K562 (cell line): ENCODE measurements at regions not wholly inside any gene's neighbourhood (a gene's known extent, or its start where the extent isn't known, plus 50 kb on each side); places are given as distances from the start of the nearest gene placed in this dataset.

Experiments used
- ATAC-seq: fragments of 200-7000 bp; cut with Tn5 transposase; 3 replicates; pipeline ENCODE4 v1.9.1; 2020; ENCODE audit warnings: moderate library complexity
- BruUV-seq: library from RNA; stranded (reverse); fragments of 400-500 nt; replicated peaks from 2 replicates; lab custom pipeline; 2021; lab: Mats Ljungman, UMichigan
- CTCF ChIA-PET: fragments of 300-600 bp; formaldehyde crosslinking; extraction: SDS; loops from one replicate; lab custom pipeline; 2021; ENCODE audit warnings: low intra/inter-chr PET ratio; lab: Yijun Ruan, JAX
- POLR2A ChIA-PET: fragments of 300-600, 350-650 bp; sonication (Branson Sonifier 250); formaldehyde crosslinking; extraction: SDS; loops from one replicate; lab custom pipeline; 2021; ENCODE audit warnings: antibody characterized with exemption, inconsistent platforms; lab: Yijun Ruan, JAX
- DNase-seq, 4 experiments: peaks; one replicate each; pipeline versions ENCODE4 v3.0.0 to v3.0.0-alpha.2; 2011 to 2018; ENCODE audit warnings: low spot score in 3 of 4, mixed read lengths in 3 of 4; ENCODE audit errors: extremely low read depth in 1 of 4
- FAIRE-seq: peaks from 2 replicates; lab custom pipeline; 2011; peaks lifted over from hg19 to GRCh38; lab: Jason Lieb, UNC
- H2AFZ ChIP-seq: 2 replicates; pipeline ENCODE4 v1.6.0; 2011; ENCODE audit warnings: low read depth, low read length, control low read depth, inconsistent platforms
- H3K27ac ChIP-seq: fragments of 200-600 bp; 3 replicates; pipeline ENCODE4 v1.8.0; 2011; ENCODE audit warnings: low read depth, mild to moderate bottlenecking, control low read depth, inconsistent platforms, low read length, moderate library complexity, mixed read lengths; ENCODE audit errors: extremely low read depth
- H3K27me3 ChIP-seq, 2 experiments: fragments of 300-600 bp in 1 of 2; 2 replicates in 1 of 2; 3 replicates in 1 of 2; pipeline versions ENCODE4 v1.6.0 to v1.8.0; 2011; ENCODE audit warnings: inconsistent platforms in 2 of 2, low read length in 2 of 2, mild to moderate bottlenecking in 1 of 2, mixed read lengths in 1 of 2, moderate library complexity in 1 of 2; ENCODE audit not compliant: control insufficient read depth in 2 of 2, insufficient read depth in 2 of 2
- H3K36me3 ChIP-seq: fragments of 300-600 bp; 3 replicates; pipeline ENCODE4 v1.8.0; 2011; ENCODE audit warnings: mild to moderate bottlenecking, low read length, inconsistent platforms; ENCODE audit not compliant: control insufficient read depth, insufficient read depth
- H3K4me1 ChIP-seq, 2 experiments: fragments of 200-600 bp in 1 of 2; replicated peaks in 1 of 2; 2 replicates in 1 of 2; 3 replicates in 1 of 2; pipeline versions ENCODE4 v1.5.1 to v1.8.0; 2011; ENCODE audit warnings: inconsistent platforms in 2 of 2, low read length in 2 of 2, mild to moderate bottlenecking in 1 of 2, mixed read lengths in 1 of 2, moderate library complexity in 1 of 2; ENCODE audit not compliant: control insufficient read depth in 2 of 2, insufficient read depth in 2 of 2
- H3K4me2 ChIP-seq: 2 replicates; pipeline ENCODE4 v1.6.1; 2011; ENCODE audit warnings: low read length, control low read depth, inconsistent platforms, mixed read lengths; ENCODE audit not compliant: insufficient read depth
- H3K4me3 ChIP-seq: fragments of 200-600 bp; sonication (generic), shearing (Covaris generic); 2 replicates; pipeline ENCODE4 v1.5.1; 2016; ENCODE audit warnings: control low read depth, inconsistent platforms
- H3K79me2 ChIP-seq: fragments of 200-600 bp; 3 replicates; pipeline ENCODE4 v1.8.0; 2011; ENCODE audit warnings: low read length, inconsistent platforms; ENCODE audit not compliant: control insufficient read depth, insufficient read depth
- H3K9ac ChIP-seq, 2 experiments: 2 replicates each; pipeline versions ENCODE4 v1.6.0 to v1.6.1; 2011; ENCODE audit warnings: low read depth in 2 of 2, low read length in 2 of 2, control low read depth in 1 of 2, inconsistent platforms in 1 of 2, mild to moderate bottlenecking in 1 of 2, mixed read lengths in 1 of 2; ENCODE audit not compliant: insufficient read depth in 1 of 2
- H3K9me1 ChIP-seq: one replicate; pipeline ENCODE4 v1.6.0; 2011; ENCODE audit warnings: inconsistent platforms, mild to moderate bottlenecking, low read length, moderate library complexity; ENCODE audit not compliant: control insufficient read depth, insufficient read depth
- H3K9me3 ChIP-seq: replicated peaks from 2 replicates; pipeline ENCODE4 v1.5.1; 2011; ENCODE audit warnings: low read depth, low read length, inconsistent platforms; ENCODE audit not compliant: control insufficient read depth, insufficient read depth
- H4K20me1 ChIP-seq: replicated peaks from 2 replicates; pipeline ENCODE4 v1.6.1; 2011; ENCODE audit warnings: low read length, inconsistent platforms, mixed read lengths; ENCODE audit not compliant: control insufficient read depth, insufficient read depth
- MLX ChIP-seq, 2 experiments: fragments of 450-650 bp in 1 of 2; sonication (generic) in 1 of 2; formaldehyde crosslinking; conservative IDR thresholded peaks; 2 replicates each; pipeline versions ENCODE4 v1.4.0 to v1.8.1; 2020 to 2022; ENCODE audit warnings: mild to moderate bottlenecking in 1 of 2, missing genetic modification reagents in 1 of 2
- TCFL5 ChIP-seq: fragments of 250-450 bp; sonication (Bioruptor Pico); conservative IDR thresholded peaks from 2 replicates; pipeline ENCODE4 v1.6.1; 2021; ENCODE audit warnings: mild to moderate bottlenecking, moderate library complexity, matching md5 sums
- TFE3 ChIP-seq: fragments of 450-650 bp; formaldehyde crosslinking; IDR thresholded peaks from 2 replicates; pipeline ENCODE4 v1.4.0; 2020; ENCODE audit warnings: mild to moderate bottlenecking, mixed read lengths
- ZNF239 ChIP-seq: fragments of 250-450 bp; sonication (Bioruptor Pico); IDR thresholded peaks from 2 replicates; pipeline ENCODE4 v1.4.0; 2020; ENCODE audit warnings: mild to moderate bottlenecking
- ZNF316 ChIP-seq: fragments of 450-650 bp; IDR thresholded peaks from 2 replicates; pipeline ENCODE4 v1.6.1; 2016
- WGBS: fragments of 100-300 bp; shearing (Covaris generic); methylation state at CpG from one replicate; pipeline ENCODE4 v1.1.6; 2016; ENCODE audit warnings: low coverage, mixed read lengths; ENCODE audit not compliant: insufficient coverage; ENCODE audit errors: missing lambda C conversion rate; 5-methylcytosine and 5-hydroxymethylcytosine counted together
- in situ Hi-C: fragments of 300-500 bp; cut with MboI; formaldehyde crosslinking; loops from 4 replicates; pipeline ENCODE4 v1.15.0; 2018; ENCODE audit warnings: inconsistent platforms, mixed read lengths
- intact Hi-C: fragments of 100-400 bp; cut with micrococcal nuclease; formaldehyde crosslinking; loops from 2 replicates; pipeline ENCODE4 v1.14.2; 2022

GRCh38 chr22:27456696-27457503 lies 344.7 kb downstream of the MN1 start (continued):
- TF ChIP-seq MLX (CRISPR knock-in tag; conservative IDR thresholded peaks at IDR 0.05) (no peak), TFE3 (CRISPR knock-in tag) (no peak), TCFL5 (CRISPR knock-in tag) (no peak)

- H3K36me3 ChIP-seq = no peaks in the 10 kb centered on the region
- no peak overlapping the region for H3K4me3 ChIP-seq
- ATAC-seq (no peak), FAIRE-seq (no peak), DNase-seq (no peak)
- WGBS = 0% methylated on average over 3 of the region's 3 CpGs
- no peaks in the 10 kb centered on the region for H4K20me1 ChIP-seq
- no peak overlapping the region for H3K9ac ChIP-seq
- no peak overlapping the region for H3K27ac ChIP-seq
- H3K9me3 ChIP-seq = no peaks in the 10 kb centered on the region
- CTCF ChIA-PET = no interaction called here
- intact Hi-C loops (no loop called here), in situ Hi-C loops (no loop called here)
- H3K9me1 ChIP-seq = no peaks in the 10 kb centered on the region
- POLR2A ChIA-PET = no interaction called here
- TF ChIP-seq ZNF316 (peak; percentile 6; the same call in 1 of the 2 replicates), ZNF239 (CRISPR knock-in tag) (no peak)
- H3K27me3 ChIP-seq = peaks cover 0 to 4% of the 10 kb centered on the region in 2 experiments; a peak in 1 of 5 replicates
- H3K4me1 ChIP-seq = no peaks in the 10 kb centered on the region
- no TSS peak for BruUV-seq
- no peak overlapping the region for H3K4me2 ChIP-seq
- no peak overlapping the region for H2AFZ ChIP-seq
- H3K79me2 ChIP-seq = no peaks in the 10 kb centered on the region
Observed at GRCh38 chr22:27459999-27460398, 341.6 kb downstream of the MN1 start.
